GM18505 (cell line): ENCODE measurements at regions not wholly inside any gene's neighbourhood (a gene's known extent, or its start where the extent isn't known, plus 50 kb on each side); places are given as distances from the start of the nearest gene placed in this dataset.

ENCODE experiments used
- ATAC-seq: cut with Tn5 transposase; IDR thresholded peaks from one replicate; pipeline ENCODE4 v1.9.1; 2021; ENCODE audit not compliant: unreplicated experiment
- POLR2A ChIP-seq: IDR thresholded peaks from 4 replicates; pipeline ENCODE4 v1.6.1; 2011; ENCODE audit warnings: borderline replicate concordance; ENCODE audit not compliant: insufficient read depth, insufficient read length; ENCODE audit errors: extremely low read depth

- no peak for ATAC-seq
- TF ChIP-seq POLR2A: no peak
Observed at GRCh38 chr5:133854554-133854953, 113.9 kb downstream of the C5orf15 start.

GRCh38 chr5:133853646-133854365 is 114.6 kb downstream of the C5orf15 start:
- TF ChIP-seq POLR2A: no peak
- no peak for ATAC-seq

GRCh38 chr5:133851521-133851920 is 116.9 kb downstream of the C5orf15 start:
- ATAC-seq: no peak
- TF ChIP-seq POLR2A: no peak

- TF ChIP-seq POLR2A: no peak
- no peak for ATAC-seq
Observed at GRCh38 chr5:133850811-133851210, 117.6 kb downstream of the C5orf15 start.

- ATAC-seq: no peak
- TF ChIP-seq POLR2A: no peak
Observed at GRCh38 chr5:133849116-133849515, 119.3 kb downstream of the C5orf15 start.

- TF ChIP-seq POLR2A: no peak
- ATAC-seq: no peak
Observed at GRCh38 chr5:133848341-133848811, 120.0 kb downstream of the C5orf15 start.

- no peak for ATAC-seq
- TF ChIP-seq POLR2A: no peak
Observed at GRCh38 chr5:133847886-133848285, 120.5 kb downstream of the C5orf15 start.

GRCh38 chr5:133847301-133847700 is 121.1 kb downstream of the C5orf15 start:
- ATAC-seq: no peak
- TF ChIP-seq POLR2A: no peak

- TF ChIP-seq POLR2A: no peak
- ATAC-seq: no peak
Observed at GRCh38 chr5:133846478-133847226, 121.8 kb downstream of the C5orf15 start.

GRCh38 chr5:133845271-133845670 is 123.2 kb downstream of the C5orf15 start:
- ATAC-seq: no peak
- no peak for TF ChIP-seq POLR2A

GRCh38 chr5:133844836-133845235 is 123.6 kb downstream of the C5orf15 start:
- no peak for TF ChIP-seq POLR2A
- ATAC-seq: no peak

GRCh38 chr5:133843911-133844310 is 124.5 kb downstream of the C5orf15 start:
- ATAC-seq: no peak
- TF ChIP-seq POLR2A: no peak

GRCh38 chr5:133842846-133843611 is 125.4 kb downstream of the C5orf15 start:
- no peak for ATAC-seq
- TF ChIP-seq POLR2A: no peak
